ENCODE measurements at regions not wholly inside any gene's neighbourhood (a gene's known extent, or its start where the extent isn't known, plus 50 kb on each side); places are given as distances from the start of the nearest gene placed in this dataset.

DNA sequence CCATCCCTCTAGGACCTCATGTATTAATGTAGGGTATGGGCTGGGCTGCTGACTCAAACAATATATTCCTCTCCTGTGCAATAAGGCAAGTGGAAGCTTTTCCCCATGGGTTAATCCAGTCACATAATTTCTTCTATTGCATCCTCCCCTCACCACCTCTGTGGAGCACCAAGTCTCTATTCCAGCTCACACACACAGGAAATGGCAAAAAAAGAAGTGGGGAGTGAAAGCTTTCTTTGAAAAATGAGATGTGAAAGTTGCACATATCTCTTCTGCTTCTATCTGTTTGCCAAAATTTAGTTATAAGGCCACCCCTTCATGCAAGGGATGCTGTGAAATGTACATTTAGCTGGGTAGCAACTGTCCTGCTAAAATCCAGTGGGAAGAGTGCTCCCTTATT lies 121.3 kb downstream of the CDC42EP3 start:
- peak overlapping the region; percentile 2; the same call in 1 of the 2 replicates for H3K4me3 ChIP-seq (ENCODE audit: low read length)
- H4K20me1 ChIP-seq (ENCODE audit: insufficient read depth, low read length), result no peaks in the 10 kb centered on the region
- H3K9ac ChIP-seq (ENCODE audit: low read length), result peak overlapping the region; percentile 45
- H3K4me2 ChIP-seq (ENCODE audit: low read length), result peak overlapping the region; percentile 46
- H3K4me1 ChIP-seq (ENCODE audit: low read length), result peaks cover 37% of the 10 kb centered on the region
- H3K9me3 ChIP-seq (ENCODE audit: insufficient read depth, low read length), result 0 out of 2 replicates have a peak, but pooled peaks cover 3% of the 10 kb centered on the region
- H3K36me3 ChIP-seq (replicated peaks; ENCODE audit: low read depth, low read length), result no peaks in the 10 kb centered on the region
- H3K27ac ChIP-seq (ENCODE audit: low read length), result peak overlapping the region; percentile 59
- TF ChIP-seq, protein P1, sequence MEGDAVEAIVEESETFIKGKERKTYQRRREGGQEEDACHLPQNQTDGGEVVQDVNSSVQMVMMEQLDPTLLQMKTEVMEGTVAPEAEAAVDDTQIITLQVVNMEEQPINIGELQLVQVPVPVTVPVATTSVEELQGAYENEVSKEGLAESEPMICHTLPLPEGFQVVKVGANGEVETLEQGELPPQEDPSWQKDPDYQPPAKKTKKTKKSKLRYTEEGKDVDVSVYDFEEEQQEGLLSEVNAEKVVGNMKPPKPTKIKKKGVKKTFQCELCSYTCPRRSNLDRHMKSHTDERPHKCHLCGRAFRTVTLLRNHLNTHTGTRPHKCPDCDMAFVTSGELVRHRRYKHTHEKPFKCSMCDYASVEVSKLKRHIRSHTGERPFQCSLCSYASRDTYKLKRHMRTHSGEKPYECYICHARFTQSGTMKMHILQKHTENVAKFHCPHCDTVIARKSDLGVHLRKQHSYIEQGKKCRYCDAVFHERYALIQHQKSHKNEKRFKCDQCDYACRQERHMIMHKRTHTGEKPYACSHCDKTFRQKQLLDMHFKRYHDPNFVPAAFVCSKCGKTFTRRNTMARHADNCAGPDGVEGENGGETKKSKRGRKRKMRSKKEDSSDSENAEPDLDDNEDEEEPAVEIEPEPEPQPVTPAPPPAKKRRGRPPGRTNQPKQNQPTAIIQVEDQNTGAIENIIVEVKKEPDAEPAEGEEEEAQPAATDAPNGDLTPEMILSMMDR (IDR thresholded peaks at IDR 0.05; ENCODE audit: low read depth, low read length), result no peak
- TF ChIP-seq EZH2phosphoT487 (IDR thresholded peaks at IDR 0.05; ENCODE audit: low read depth), result no peak
- no peak overlapping the region for H2AFZ ChIP-seq (ENCODE audit: low read depth, low read length)
- H3K79me2 ChIP-seq (ENCODE audit: low read length), result no peaks in the 10 kb centered on the region
- H3K27me3 ChIP-seq (ENCODE audit: low read depth, low read length), result no peaks in the 10 kb centered on the region

DNA sequence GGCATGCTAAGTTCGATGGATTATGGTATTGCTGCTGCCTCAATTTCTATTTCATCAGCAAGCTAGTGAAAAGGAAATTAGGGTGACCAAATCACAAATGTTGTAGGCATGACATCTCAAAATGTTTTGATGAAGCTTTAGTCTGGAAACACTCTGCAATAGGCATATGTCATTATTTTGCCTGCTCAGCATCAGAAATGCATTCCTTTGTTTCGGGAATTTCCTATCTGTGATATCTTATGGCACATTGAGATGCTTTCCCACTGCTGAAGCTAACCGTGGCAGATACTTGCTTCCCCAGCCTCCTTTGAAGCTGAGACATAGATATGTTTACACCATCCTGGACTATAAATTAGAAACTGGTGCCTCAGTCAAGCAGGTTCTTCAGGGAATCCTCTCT lies 119.7 kb downstream of the CDC42EP3 start:
- Histone ChIP-seq H3K79me2 (ENCODE audit: low read length) (no peaks in the 10 kb centered on the region), H4K20me1 (ENCODE audit: insufficient read depth, low read length) (no peaks in the 10 kb centered on the region), H3K4me2 (ENCODE audit: low read length) (no peak overlapping the region), H3K4me1 (ENCODE audit: low read length) (peaks cover 49% of the 10 kb centered on the region), H3K9me3 (ENCODE audit: insufficient read depth, low read length) (no peaks in the 10 kb centered on the region), H3K36me3 (replicated peaks; ENCODE audit: low read depth, low read length) (no peaks in the 10 kb centered on the region), H3K27me3 (ENCODE audit: low read depth, low read length) (no peaks in the 10 kb centered on the region), H2AFZ (ENCODE audit: low read depth, low read length) (no peak overlapping the region), H3K27ac (ENCODE audit: low read length) (no peak overlapping the region), H3K9ac (ENCODE audit: low read length) (no peak overlapping the region), H3K4me3 (ENCODE audit: low read length) (no peak overlapping the region)
- TF ChIP-seq EZH2phosphoT487 (IDR thresholded peaks at IDR 0.05; ENCODE audit: low read depth), result no peak
- TF ChIP-seq, protein P1 (IDR thresholded peaks at IDR 0.05; ENCODE audit: low read depth, low read length), result no peak

DNA sequence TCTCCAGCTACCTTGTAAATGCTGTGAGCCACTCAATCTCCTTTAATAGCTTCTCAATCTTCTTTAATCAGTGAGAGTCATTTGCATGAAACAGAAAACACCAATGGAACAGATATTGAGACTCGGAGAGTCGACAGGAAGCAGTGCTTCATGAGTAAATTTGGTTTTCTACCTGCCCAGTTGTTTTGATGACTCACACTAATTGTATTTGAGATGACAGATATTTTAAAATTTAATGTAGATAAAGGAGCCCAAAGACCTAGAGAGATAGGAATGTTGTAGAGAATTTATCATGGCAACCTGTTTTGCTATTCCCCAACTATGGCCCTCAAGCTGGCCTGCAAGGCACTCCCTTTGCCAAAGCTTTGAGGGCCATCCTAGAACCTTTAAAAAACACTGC lies 119.1 kb downstream of the CDC42EP3 start:
- Histone ChIP-seq H3K4me1 (ENCODE audit: low read length) (peaks cover 49% of the 10 kb centered on the region), H2AFZ (ENCODE audit: low read depth, low read length) (no peak overlapping the region), H3K27ac (ENCODE audit: low read length) (no peak overlapping the region), H3K79me2 (ENCODE audit: low read length) (no peaks in the 10 kb centered on the region), H3K9me3 (ENCODE audit: insufficient read depth, low read length) (no peaks in the 10 kb centered on the region), H3K9ac (ENCODE audit: low read length) (no peak overlapping the region), H3K4me2 (ENCODE audit: low read length) (no peak overlapping the region), H3K36me3 (replicated peaks; ENCODE audit: low read depth, low read length) (no peaks in the 10 kb centered on the region), H3K27me3 (ENCODE audit: low read depth, low read length) (no peaks in the 10 kb centered on the region), H3K4me3 (ENCODE audit: low read length) (no peak overlapping the region), H4K20me1 (ENCODE audit: insufficient read depth, low read length) (no peaks in the 10 kb centered on the region)
- TF ChIP-seq, protein P1 (IDR thresholded peaks at IDR 0.05; ENCODE audit: low read depth, low read length), result no peak
- no peak for TF ChIP-seq EZH2phosphoT487 (IDR thresholded peaks at IDR 0.05; ENCODE audit: low read depth)

DNA sequence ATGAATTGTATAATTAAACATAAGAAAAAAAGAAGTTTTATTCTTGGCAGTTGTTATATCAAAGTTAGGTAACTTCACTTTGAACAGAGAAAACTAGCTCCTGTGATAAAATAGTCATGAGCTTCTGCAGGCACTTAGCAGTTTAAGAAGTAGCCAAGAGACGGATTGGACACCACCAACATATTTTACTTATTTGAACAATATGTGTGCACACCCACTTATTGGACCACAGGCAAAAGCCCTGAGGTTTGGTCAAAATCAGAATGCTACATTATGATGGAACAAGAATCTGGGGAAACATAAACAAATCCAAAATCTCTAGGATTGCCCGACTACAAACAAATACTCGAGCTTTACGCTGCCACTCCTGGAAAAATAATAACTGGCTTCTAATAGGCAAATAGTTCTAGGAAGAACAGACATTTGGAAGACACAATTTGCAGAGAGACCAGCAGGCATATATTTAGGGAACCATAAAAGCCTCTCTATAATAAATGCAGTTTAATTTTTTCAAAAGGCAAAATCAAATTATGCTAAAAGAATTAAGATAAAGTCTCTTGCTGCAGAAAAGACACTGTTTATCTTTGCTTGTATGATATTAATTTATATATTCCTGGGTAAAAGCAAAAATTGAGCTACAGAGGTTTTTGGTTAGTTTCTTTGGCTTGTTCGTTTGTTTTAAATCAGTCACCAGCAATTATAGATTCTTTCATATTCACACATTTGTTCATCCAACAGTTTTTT lies 117.9 kb downstream of the CDC42EP3 start:
- no peaks in the 10 kb centered on the region for H3K36me3 ChIP-seq (replicated peaks; ENCODE audit: low read depth, low read length)
- peaks cover 54% of the 10 kb centered on the region for H3K4me1 ChIP-seq (ENCODE audit: low read length)
- TF ChIP-seq, protein P1 (IDR thresholded peaks at IDR 0.05; ENCODE audit: low read depth, low read length), result no peak
- no peak for TF ChIP-seq EZH2phosphoT487 (IDR thresholded peaks at IDR 0.05; ENCODE audit: low read depth)
- no peak overlapping the region for H2AFZ ChIP-seq (ENCODE audit: low read depth, low read length)
- H3K79me2 ChIP-seq (ENCODE audit: low read length), result no peaks in the 10 kb centered on the region
- no peak overlapping the region for H3K4me3 ChIP-seq (ENCODE audit: low read length)
- no peaks in the 10 kb centered on the region for H3K27me3 ChIP-seq (ENCODE audit: low read depth, low read length)
- H4K20me1 ChIP-seq (ENCODE audit: insufficient read depth, low read length), result no peaks in the 10 kb centered on the region
- no peak overlapping the region for H3K9ac ChIP-seq (ENCODE audit: low read length)
- H3K9me3 ChIP-seq (ENCODE audit: insufficient read depth, low read length), result no peaks in the 10 kb centered on the region
- H3K27ac ChIP-seq (ENCODE audit: low read length), result no peak overlapping the region
- H3K4me2 ChIP-seq (ENCODE audit: low read length), result no peak overlapping the region

Data from OCI-LY3 (cell line).